Stimulated activated CD4-positive, alpha-beta T cell treated with anti-CD3 and anti-CD28 coated beads, Interleukin-2, amount 100 ng/mL, for 24 hours (primary cell): ENCODE measurements at regions not wholly inside any gene's neighbourhood (a gene's known extent, or its start where the extent isn't known, plus 50 kb on each side); places are given as distances from the start of the nearest gene placed in this dataset.

Experiments
- DNase-seq, 2 donors: peaks; one replicate each; pipeline ENCODE4 v3.0.0-alpha.2; 2020

DNA sequence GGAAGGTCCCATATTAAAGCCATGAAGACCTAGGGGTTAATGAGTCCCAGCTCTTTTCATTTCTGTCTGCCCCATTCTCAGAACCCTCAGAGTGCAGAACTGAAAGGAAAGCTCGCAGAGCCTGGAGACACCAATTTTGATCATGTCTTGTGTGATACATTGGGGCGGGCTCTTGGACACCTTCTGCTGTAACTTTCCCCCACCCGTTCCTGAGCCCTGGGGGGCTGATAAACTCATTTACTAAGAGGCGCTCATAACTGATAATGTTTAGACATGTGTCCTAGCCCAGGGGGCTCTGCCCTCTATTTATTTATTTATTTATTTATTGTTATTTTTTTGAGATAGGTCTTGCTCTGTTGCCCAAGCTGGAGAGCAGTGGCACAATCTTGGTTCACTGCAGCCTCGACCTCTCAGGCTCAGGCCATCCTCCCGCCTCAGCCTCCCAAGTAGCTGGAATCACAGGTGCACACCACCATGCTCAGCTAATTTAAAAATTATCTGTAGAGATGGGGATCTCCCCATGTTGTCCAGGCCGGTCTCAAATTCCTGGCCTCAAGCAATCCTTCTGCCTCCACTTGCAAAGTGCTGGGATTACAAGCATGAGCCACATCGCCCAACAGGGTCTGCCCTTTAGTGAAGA lies 72.4 kb upstream of the HAAO start:
- no peak for DNase-seq

- DNase-seq, result no peak
Measured at GRCh38 chr2:42864222-42864621, 71.8 kb upstream of the HAAO start.

GRCh38 chr2:42863751-42864150 lies 71.4 kb upstream of the HAAO start:
- DNase-seq, result no peak

DNA sequence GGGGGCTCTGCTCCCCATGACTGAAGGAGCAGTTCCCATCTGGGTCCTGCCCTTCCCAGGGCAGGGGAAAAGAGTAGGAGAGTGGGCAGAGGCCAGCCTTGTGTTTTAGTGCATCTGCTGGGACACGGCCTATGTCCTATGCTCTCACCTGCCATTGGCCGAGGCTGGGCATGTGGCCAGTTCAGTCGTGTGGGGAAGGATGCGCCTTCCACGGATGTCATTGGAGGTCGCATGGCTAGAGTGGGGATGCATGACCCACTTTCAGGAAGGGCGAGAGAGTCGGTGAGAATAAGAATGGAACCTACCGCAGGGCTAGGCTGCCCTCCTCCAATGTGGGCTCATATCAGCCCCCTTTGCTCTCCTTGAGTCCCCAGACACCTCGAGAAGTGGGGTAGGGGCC lies 70.9 kb upstream of the HAAO start:
- DNase-seq, result no peak

GRCh38 chr2:42862669-42863185 lies 70.3 kb upstream of the HAAO start:
- no peak for DNase-seq

GRCh38 chr2:42861321-42861720 lies 68.9 kb upstream of the HAAO start:
- no peak for DNase-seq

- no peak for DNase-seq
Measured at GRCh38 chr2:42860319-42861094, 68.1 kb upstream of the HAAO start.

- no peak for DNase-seq
Measured at GRCh38 chr2:42859791-42860190, 67.4 kb upstream of the HAAO start.

- peak; percentile 77 for DNase-seq
Measured at GRCh38 chr2:42859006-42859552, 66.7 kb upstream of the HAAO start.

DNA sequence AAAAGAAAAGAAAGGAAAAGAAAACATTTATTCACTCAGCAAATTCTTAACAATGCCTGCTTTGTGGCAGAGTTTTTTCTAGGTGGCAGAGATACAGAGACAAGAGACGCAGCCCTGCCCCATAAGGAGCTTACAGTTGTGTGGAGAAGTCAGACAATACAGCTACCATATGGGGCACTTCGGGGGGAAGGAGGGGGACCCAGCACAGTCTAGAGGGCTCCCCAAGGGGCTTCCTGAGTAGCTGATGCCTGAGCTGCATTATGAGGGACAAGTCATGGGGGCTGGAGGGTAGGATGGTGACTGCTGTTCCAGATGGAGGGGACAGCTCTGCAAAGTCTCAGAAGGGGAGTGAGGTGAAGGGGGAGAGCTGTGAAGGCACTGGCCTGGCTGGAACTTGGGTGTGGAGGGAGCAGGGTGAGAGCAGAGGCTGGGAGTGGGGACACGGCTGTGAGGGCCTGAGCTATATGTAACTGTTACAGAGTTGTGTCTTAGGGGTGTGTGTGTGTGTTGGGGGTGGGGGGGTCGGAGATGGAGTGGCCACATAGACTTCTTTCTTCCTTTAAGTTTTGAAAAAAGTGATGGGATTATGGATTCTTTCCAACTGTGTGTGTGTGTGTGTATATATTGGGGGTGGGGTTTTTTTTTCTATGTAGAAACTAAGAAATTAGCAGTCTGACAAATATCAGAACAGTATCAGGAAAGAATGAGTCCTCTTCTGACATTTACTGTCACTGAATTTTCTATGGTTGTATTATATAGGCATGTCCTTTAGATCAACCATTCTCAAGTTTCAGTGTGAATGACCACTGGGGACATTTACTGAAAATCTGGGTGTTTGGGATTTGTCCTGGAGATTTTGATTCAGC lies 66.0 kb upstream of the HAAO start:
- no peak for DNase-seq

GRCh38 chr2:42856891-42857632 lies 64.7 kb upstream of the HAAO start:
- DNase-seq, result no peak

DNA sequence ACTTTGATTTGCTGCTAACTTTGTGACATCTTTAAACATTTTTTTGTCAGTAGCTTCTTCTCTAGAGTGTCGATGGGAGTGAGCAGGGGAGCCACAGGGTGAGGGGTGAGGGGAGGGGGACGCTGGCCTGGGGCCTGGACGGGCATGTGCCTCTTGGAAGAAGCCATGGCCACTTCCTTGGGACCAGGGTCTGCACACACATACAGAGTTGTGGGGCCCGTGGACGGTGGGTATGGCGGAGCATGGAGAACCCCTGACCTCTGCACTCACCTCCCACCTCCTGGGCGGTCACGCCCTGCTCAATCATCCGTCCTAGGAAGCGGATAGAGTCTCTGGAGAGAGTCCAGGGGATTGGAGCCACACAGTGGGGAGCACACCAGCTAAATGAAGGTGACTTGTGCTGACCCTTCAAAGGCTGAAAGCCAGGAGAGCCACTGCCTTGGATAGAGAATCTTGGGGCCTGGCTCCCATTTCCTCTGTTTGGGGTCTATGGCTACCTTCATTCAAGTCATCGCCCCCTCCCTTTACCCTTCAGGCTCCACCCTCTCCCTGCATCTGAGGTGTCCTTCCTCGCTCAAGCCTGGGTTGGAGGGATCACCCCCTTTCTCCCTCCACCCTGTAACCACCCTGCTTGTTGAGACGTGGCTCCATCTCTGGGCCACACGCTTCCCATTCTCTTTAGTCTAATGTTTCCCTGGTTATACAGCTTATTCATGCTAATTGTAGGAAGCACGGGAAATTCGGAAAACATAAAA lies 63.9 kb upstream of the HAAO start:
- DNase-seq, result no peak

DNA sequence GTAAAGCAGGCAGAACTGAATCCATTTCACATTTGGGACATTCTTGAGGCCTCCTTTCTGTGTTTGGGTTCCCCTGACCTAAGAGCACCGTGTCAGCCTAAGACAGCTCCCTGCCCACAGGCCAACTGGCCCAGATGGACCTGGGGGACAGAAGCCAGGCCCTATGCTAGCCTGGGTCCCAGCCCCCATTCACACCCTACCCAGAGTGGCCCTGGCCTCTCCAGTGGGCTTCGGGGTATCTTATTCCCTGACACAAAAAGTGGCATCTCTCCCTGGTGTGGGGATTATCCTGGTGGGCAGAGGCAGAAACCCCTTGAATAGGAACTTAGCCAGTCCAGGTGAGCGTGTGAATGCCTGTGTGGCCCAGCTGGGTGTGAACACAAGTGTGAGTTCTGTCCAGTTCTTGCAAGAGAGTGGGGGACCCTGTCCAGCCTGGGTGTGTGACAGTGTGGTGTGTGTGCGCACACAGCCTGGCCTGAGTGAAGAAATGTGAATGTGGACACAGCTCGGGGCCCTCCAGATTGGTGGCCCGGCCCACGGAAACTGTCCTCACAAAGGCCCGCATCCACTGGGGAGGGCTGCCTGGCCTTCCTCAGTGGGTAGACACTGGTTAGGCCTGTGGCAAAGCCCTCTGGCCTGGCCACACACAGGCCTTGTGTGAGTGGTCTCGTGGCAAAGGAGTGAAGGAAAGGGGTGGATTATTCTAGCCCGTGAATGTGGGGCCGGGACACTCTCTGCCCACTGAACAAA lies 63.0 kb upstream of the HAAO start:
- no peak for DNase-seq

GRCh38 chr2:42854207-42854818 lies 61.9 kb upstream of the HAAO start:
- no peak for DNase-seq

GRCh38 chr2:42853549-42854206 lies 61.3 kb upstream of the HAAO start:
- no peak for DNase-seq

- DNase-seq, result no peak
Measured at GRCh38 chr2:42852798-42853197, 60.4 kb upstream of the HAAO start.

GRCh38 chr2:42851740-42852250 lies 59.4 kb upstream of the HAAO start:
- DNase-seq, result no peak

DNA sequence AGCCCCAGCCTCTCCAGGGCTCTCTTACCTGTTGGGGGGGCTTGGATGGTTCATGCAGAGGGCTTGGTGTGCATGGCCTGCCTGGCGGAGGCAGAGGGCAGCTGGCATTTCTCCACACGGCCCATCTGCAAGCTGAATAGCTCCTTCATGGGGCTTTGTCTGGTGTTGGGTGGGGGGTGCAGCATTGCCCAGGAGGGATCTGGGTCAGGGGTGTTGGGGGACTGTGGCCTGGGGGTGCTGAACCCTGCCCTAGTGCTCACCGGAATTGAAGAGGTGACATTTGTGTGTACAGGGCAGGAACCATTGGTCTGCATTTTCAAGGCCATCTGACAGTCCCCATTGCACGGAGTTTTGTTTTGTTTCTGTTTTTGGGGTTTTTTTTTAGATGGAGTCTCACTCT lies 58.8 kb upstream of the HAAO start:
- no peak for DNase-seq

- no peak for DNase-seq
Measured at GRCh38 chr2:42850016-42850805, 57.8 kb upstream of the HAAO start.
